K562 (cell line): ENCODE measurements at regions not wholly inside any gene's neighbourhood (a gene's known extent, or its start where the extent isn't known, plus 50 kb on each side); places are given as distances from the start of the nearest gene placed in this dataset.

Experiments used
- ATAC-seq: fragments of 200-7000 bp; cut with Tn5 transposase; 3 replicates; pipeline ENCODE4 v1.9.1; 2020; ENCODE audit warnings: moderate library complexity
- BruUV-seq: library from RNA; stranded (reverse); fragments of 400-500 nt; replicated peaks from 2 replicates; lab custom pipeline; 2021; lab: Mats Ljungman, UMichigan
- CTCF ChIA-PET: fragments of 300-600 bp; formaldehyde crosslinking; extraction: SDS; loops from one replicate; lab custom pipeline; 2021; ENCODE audit warnings: low intra/inter-chr PET ratio; lab: Yijun Ruan, JAX
- POLR2A ChIA-PET: fragments of 300-600, 350-650 bp; sonication (Branson Sonifier 250); formaldehyde crosslinking; extraction: SDS; loops from one replicate; lab custom pipeline; 2021; ENCODE audit warnings: antibody characterized with exemption, inconsistent platforms; lab: Yijun Ruan, JAX
- DNase-seq, 4 experiments: peaks; one replicate each; pipeline versions ENCODE4 v3.0.0 to v3.0.0-alpha.2; 2011 to 2018; ENCODE audit warnings: low spot score in 3 of 4, mixed read lengths in 3 of 4; ENCODE audit errors: extremely low read depth in 1 of 4
- FAIRE-seq: peaks from 2 replicates; lab custom pipeline; 2011; peaks lifted over from hg19 to GRCh38; lab: Jason Lieb, UNC
- H2AFZ ChIP-seq: 2 replicates; pipeline ENCODE4 v1.6.0; 2011; ENCODE audit warnings: low read depth, low read length, control low read depth, inconsistent platforms
- H3K27ac ChIP-seq: fragments of 200-600 bp; 3 replicates; pipeline ENCODE4 v1.8.0; 2011; ENCODE audit warnings: low read depth, mild to moderate bottlenecking, control low read depth, inconsistent platforms, low read length, moderate library complexity, mixed read lengths; ENCODE audit errors: extremely low read depth
- H3K27me3 ChIP-seq, 2 experiments: fragments of 300-600 bp in 1 of 2; 2 replicates in 1 of 2; 3 replicates in 1 of 2; pipeline versions ENCODE4 v1.6.0 to v1.8.0; 2011; ENCODE audit warnings: inconsistent platforms in 2 of 2, low read length in 2 of 2, mild to moderate bottlenecking in 1 of 2, mixed read lengths in 1 of 2, moderate library complexity in 1 of 2; ENCODE audit not compliant: control insufficient read depth in 2 of 2, insufficient read depth in 2 of 2
- H3K36me3 ChIP-seq: fragments of 300-600 bp; 3 replicates; pipeline ENCODE4 v1.8.0; 2011; ENCODE audit warnings: mild to moderate bottlenecking, low read length, inconsistent platforms; ENCODE audit not compliant: control insufficient read depth, insufficient read depth
- H3K4me1 ChIP-seq, 2 experiments: fragments of 200-600 bp in 1 of 2; replicated peaks in 1 of 2; 2 replicates in 1 of 2; 3 replicates in 1 of 2; pipeline versions ENCODE4 v1.5.1 to v1.8.0; 2011; ENCODE audit warnings: inconsistent platforms in 2 of 2, low read length in 2 of 2, mild to moderate bottlenecking in 1 of 2, mixed read lengths in 1 of 2, moderate library complexity in 1 of 2; ENCODE audit not compliant: control insufficient read depth in 2 of 2, insufficient read depth in 2 of 2
- H3K4me2 ChIP-seq: 2 replicates; pipeline ENCODE4 v1.6.1; 2011; ENCODE audit warnings: low read length, control low read depth, inconsistent platforms, mixed read lengths; ENCODE audit not compliant: insufficient read depth
- H3K4me3 ChIP-seq: fragments of 200-600 bp; sonication (generic), shearing (Covaris generic); 2 replicates; pipeline ENCODE4 v1.5.1; 2016; ENCODE audit warnings: control low read depth, inconsistent platforms
- H3K79me2 ChIP-seq: fragments of 200-600 bp; 3 replicates; pipeline ENCODE4 v1.8.0; 2011; ENCODE audit warnings: low read length, inconsistent platforms; ENCODE audit not compliant: control insufficient read depth, insufficient read depth
- H3K9ac ChIP-seq, 2 experiments: 2 replicates each; pipeline versions ENCODE4 v1.6.0 to v1.6.1; 2011; ENCODE audit warnings: low read depth in 2 of 2, low read length in 2 of 2, control low read depth in 1 of 2, inconsistent platforms in 1 of 2, mild to moderate bottlenecking in 1 of 2, mixed read lengths in 1 of 2; ENCODE audit not compliant: insufficient read depth in 1 of 2
- H3K9me1 ChIP-seq: one replicate; pipeline ENCODE4 v1.6.0; 2011; ENCODE audit warnings: inconsistent platforms, mild to moderate bottlenecking, low read length, moderate library complexity; ENCODE audit not compliant: control insufficient read depth, insufficient read depth
- H3K9me3 ChIP-seq: replicated peaks from 2 replicates; pipeline ENCODE4 v1.5.1; 2011; ENCODE audit warnings: low read depth, low read length, inconsistent platforms; ENCODE audit not compliant: control insufficient read depth, insufficient read depth
- H4K20me1 ChIP-seq: replicated peaks from 2 replicates; pipeline ENCODE4 v1.6.1; 2011; ENCODE audit warnings: low read length, inconsistent platforms, mixed read lengths; ENCODE audit not compliant: control insufficient read depth, insufficient read depth
- BDP1 ChIP-seq: IDR thresholded peaks from 3 replicates; pipeline ENCODE4 v1.6.1; 2011; ENCODE audit not compliant: insufficient read length, insufficient read depth
- CCAR2 ChIP-seq: fragments of 200-400 bp; formaldehyde crosslinking; IDR thresholded peaks from 2 replicates; pipeline ENCODE4 v1.6.1; 2017; ENCODE audit warnings: mild to moderate bottlenecking, low read depth, low read length
- DPF2 ChIP-seq: fragments of 450-650 bp; IDR thresholded peaks from 2 replicates; pipeline ENCODE4 v1.6.1; 2016
- KAT8 ChIP-seq: fragments of 450-650 bp; IDR thresholded peaks from 2 replicates; pipeline ENCODE4 v1.6.1; 2016; ENCODE audit warnings: low read depth, mild to moderate bottlenecking
- NFATC3 ChIP-seq: fragments of 450-650 bp; IDR thresholded peaks from 2 replicates; pipeline ENCODE4 v1.6.1; 2017; ENCODE audit warnings: mild to moderate bottlenecking
- NR2F6 ChIP-seq: fragments of 450-650 bp; formaldehyde crosslinking; IDR thresholded peaks from 2 replicates; pipeline ENCODE4 v1.4.0; 2020; ENCODE audit warnings: mild to moderate bottlenecking
- POLR2G ChIP-seq: fragments of 200-400 bp; formaldehyde crosslinking; IDR thresholded peaks from 2 replicates; pipeline ENCODE4 v1.6.1; 2017; ENCODE audit warnings: low read depth, mild to moderate bottlenecking, antibody characterized with exemption, low read length, moderate library complexity
- SMC3 ChIP-seq: conservative IDR thresholded peaks from 2 replicates; pipeline ENCODE4 v1.6.1; 2011; ENCODE audit warnings: low read depth, low read length, improper control_type of control experiment; ENCODE audit not compliant: insufficient read depth
- SOX6 ChIP-seq: fragments of 450-650 bp; IDR thresholded peaks from 2 replicates; pipeline ENCODE4 v1.6.1; 2014; ENCODE audit warnings: mild to moderate bottlenecking
- TOE1 ChIP-seq, 2 experiments: fragments of 450-650 bp in 1 of 2; sonication (generic) in 1 of 2; formaldehyde crosslinking in 1 of 2; IDR thresholded peaks; 2 replicates each; pipeline versions ENCODE4 v1.7.1 to v1.8.0; 2016 to 2022; ENCODE audit warnings: borderline replicate concordance in 2 of 2, mild to moderate bottlenecking in 2 of 2, antibody characterized with exemption in 1 of 2, inconsistent platforms in 1 of 2, low read depth in 1 of 2, missing genetic modification reagents in 1 of 2, moderate library complexity in 1 of 2
- ZNF143 ChIP-seq: sonication (generic); formaldehyde crosslinking; IDR thresholded peaks from 2 replicates; pipeline ENCODE4 v1.9.0; 2022; ENCODE audit warnings: mild to moderate bottlenecking, missing genetic modification reagents
- ZNF217 ChIP-seq: sonication (generic); formaldehyde crosslinking; IDR thresholded peaks from 2 replicates; pipeline ENCODE4 v1.8.0; 2022; ENCODE audit warnings: mild to moderate bottlenecking, missing genetic modification reagents
- ZNF253 ChIP-seq: fragments of 250-450 bp; sonication (Bioruptor Pico); conservative IDR thresholded peaks from 2 replicates; pipeline ENCODE4 v1.6.1; 2021; ENCODE audit warnings: mild to moderate bottlenecking
- ZNF583 ChIP-seq: fragments of 250-450 bp; sonication (Bioruptor Pico); IDR thresholded peaks from 2 replicates; pipeline ENCODE4 v1.4.0; 2020
- in situ Hi-C: fragments of 300-500 bp; cut with MboI; formaldehyde crosslinking; loops from 4 replicates; pipeline ENCODE4 v1.15.0; 2018; ENCODE audit warnings: inconsistent platforms, mixed read lengths
- intact Hi-C: fragments of 100-400 bp; cut with micrococcal nuclease; formaldehyde crosslinking; loops from 2 replicates; pipeline ENCODE4 v1.14.2; 2022
- TF ChIP-seq, protein P1 (sequence below): fragments of 450-650 bp; formaldehyde crosslinking; IDR thresholded peaks from 2 replicates; pipeline ENCODE4 v1.4.0; 2020; ENCODE audit warnings: mild to moderate bottlenecking, moderate library complexity
- TF ChIP-seq, protein P2 (sequence below): fragments of 450-650 bp; IDR thresholded peaks from 2 replicates; pipeline ENCODE4 v1.7.1; 2018; ENCODE audit warnings: mild to moderate bottlenecking, low read depth; ENCODE audit not compliant: partially characterized antibody
- TF ChIP-seq, protein P3 (sequence below): fragments of 250-450 bp; sonication (Bioruptor Pico); IDR thresholded peaks from 2 replicates; pipeline ENCODE4 v1.5.0; 2021

DNA sequence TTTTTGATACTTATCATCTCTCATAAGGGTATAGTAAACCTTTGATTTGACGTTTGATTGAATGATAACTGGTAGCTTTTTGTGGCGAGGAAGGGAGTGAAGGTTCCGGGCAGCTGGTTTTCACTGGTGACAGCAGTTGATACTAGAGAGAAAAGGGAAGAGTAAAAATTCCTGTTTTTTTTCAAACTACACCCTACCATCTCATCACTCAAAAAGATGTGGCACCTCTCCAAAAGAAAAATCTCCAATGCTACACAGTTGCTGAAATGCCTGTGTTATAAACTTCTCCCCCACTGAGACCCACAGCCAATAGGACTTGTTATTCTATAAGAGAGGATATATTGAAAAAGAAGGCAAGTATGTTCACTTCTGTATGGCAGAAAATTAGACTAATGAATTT is 154.0 kb downstream of the MAIP1 start (continued):
- TF ChIP-seq, protein P1, sequence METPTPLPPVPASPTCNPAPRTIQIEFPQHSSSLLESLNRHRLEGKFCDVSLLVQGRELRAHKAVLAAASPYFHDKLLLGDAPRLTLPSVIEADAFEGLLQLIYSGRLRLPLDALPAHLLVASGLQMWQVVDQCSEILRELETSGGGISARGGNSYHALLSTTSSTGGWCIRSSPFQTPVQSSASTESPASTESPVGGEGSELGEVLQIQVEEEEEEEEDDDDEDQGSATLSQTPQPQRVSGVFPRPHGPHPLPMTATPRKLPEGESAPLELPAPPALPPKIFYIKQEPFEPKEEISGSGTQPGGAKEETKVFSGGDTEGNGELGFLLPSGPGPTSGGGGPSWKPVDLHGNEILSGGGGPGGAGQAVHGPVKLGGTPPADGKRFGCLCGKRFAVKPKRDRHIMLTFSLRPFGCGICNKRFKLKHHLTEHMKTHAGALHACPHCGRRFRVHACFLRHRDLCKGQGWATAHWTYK = no peak
- TF ChIP-seq TOE1 (IDR thresholded peaks at IDR 0.05; ENCODE audit: borderline replicate concordance) = no peak
- no peak for TF ChIP-seq TOE1 (CRISPR knock-in tag; IDR thresholded peaks at IDR 0.05; ENCODE audit: borderline replicate concordance, low read depth)

DNA sequence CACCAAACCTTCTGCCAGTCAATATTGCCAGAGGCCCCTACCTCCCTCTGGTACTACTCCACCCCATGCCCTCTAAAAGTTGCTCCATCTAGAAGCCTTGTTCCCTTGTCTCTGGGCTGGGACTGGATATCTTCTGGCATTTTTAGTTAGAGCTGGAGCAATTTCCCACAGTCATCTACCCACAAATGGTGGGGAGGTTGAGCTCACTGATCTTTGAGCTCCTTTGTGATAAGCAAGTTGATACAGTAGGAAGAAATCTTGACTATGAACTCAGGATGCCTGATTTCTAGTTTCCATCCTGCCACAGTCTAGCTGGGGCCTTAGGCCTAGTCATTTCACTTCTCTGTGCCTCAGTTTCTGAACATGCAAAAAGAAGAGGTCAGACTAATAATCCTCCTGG is 155.0 kb downstream of the MAIP1 start:
- Histone ChIP-seq H3K27me3 (no peaks in the 10 kb centered on the region), H3K9ac (no peak overlapping the region), H3K9me1 (no peaks in the 10 kb centered on the region), H3K9me3 (no peaks in the 10 kb centered on the region), H3K4me3 (no peak overlapping the region), H3K4me1 (no peaks in the 10 kb centered on the region; a peak in 1 of 5 replicates), H4K20me1 (no peaks in the 10 kb centered on the region), H3K79me2 (no peaks in the 10 kb centered on the region), H3K27ac (no peak overlapping the region), H2AFZ (no peak overlapping the region), H3K4me2 (no peak overlapping the region), H3K36me3 (no peaks in the 10 kb centered on the region)
- ATAC-seq (no peak), FAIRE-seq (no peak), DNase-seq (no peak)
- BruUV-seq = no TSS peak
- POLR2A ChIA-PET = interaction anchor here (0.6 to 0.7 kb wide), 3 partner anchors 10 to 65 kb away, joined by 3 read pairs; no protein-coding TSS in a partner anchor
- in situ Hi-C loops = no loop called here
- CTCF ChIA-PET = no interaction called here
- intact Hi-C loops = no loop called here
- no peak for TF ChIP-seq ZNF583 (CRISPR knock-in tag)
- TF ChIP-seq KAT8 = no peak
- no peak for TF ChIP-seq NFATC3
- TF ChIP-seq, protein P2, sequence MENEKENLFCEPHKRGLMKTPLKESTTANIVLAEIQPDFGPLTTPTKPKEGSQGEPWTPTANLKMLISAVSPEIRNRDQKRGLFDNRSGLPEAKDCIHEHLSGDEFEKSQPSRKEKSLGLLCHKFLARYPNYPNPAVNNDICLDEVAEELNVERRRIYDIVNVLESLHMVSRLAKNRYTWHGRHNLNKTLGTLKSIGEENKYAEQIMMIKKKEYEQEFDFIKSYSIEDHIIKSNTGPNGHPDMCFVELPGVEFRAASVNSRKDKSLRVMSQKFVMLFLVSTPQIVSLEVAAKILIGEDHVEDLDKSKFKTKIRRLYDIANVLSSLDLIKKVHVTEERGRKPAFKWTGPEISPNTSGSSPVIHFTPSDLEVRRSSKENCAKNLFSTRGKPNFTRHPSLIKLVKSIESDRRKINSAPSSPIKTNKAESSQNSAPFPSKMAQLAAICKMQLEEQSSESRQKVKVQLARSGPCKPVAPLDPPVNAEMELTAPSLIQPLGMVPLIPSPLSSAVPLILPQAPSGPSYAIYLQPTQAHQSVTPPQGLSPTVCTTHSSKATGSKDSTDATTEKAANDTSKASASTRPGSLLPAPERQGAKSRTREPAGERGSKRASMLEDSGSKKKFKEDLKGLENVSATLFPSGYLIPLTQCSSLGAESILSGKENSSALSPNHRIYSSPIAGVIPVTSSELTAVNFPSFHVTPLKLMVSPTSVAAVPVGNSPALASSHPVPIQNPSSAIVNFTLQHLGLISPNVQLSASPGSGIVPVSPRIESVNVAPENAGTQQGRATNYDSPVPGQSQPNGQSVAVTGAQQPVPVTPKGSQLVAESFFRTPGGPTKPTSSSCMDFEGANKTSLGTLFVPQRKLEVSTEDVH = no peak
- TF ChIP-seq CCAR2 = no peak
- no peak for TF ChIP-seq BDP1
- no peak for TF ChIP-seq ZNF143 (CRISPR knock-in tag)
- no peak for TF ChIP-seq ZNF217 (CRISPR knock-in tag)
- no peak for TF ChIP-seq NR2F6 (CRISPR knock-in tag)
- no peak for TF ChIP-seq DPF2
- TF ChIP-seq, protein P3, sequence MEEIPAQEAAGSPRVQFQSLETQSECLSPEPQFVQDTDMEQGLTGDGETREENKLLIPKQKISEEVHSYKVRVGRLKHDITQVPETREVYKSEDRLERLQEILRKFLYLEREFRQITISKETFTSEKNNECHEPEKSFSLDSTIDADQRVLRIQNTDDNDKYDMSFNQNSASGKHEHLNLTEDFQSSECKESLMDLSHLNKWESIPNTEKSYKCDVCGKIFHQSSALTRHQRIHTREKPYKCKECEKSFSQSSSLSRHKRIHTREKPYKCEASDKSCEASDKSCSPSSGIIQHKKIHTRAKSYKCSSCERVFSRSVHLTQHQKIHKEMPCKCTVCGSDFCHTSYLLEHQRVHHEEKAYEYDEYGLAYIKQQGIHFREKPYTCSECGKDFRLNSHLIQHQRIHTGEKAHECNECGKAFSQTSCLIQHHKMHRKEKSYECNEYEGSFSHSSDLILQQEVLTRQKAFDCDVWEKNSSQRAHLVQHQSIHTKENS = no peak
- TF ChIP-seq ZNF253 (CRISPR knock-in tag) = no peak
- TF ChIP-seq POLR2G = no peak
- TF ChIP-seq SMC3 = no peak
- no peak for TF ChIP-seq SOX6
